ENCODE measurements at regions not wholly inside any gene's neighbourhood (a gene's known extent, or its start where the extent isn't known, plus 50 kb on each side); places are given as distances from the start of the nearest gene placed in this dataset.

DNA sequence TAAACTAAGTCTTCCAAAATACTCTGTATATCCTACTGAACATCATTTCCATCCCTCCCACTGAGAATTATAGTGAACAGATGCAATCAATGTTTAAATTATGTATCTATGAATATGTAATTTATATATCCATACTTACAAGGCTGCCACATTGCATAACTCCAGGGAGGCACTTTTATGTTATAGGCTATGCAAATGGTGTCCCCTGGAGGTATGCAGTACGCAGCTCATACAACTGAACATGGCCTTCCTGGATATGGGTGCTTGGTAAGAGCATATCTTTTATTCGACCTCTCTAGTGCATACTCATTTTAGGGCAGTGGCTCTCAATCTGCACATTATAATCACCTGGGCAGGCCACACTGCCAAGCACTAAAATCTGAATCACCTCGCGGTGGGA, 127.3 kb downstream of the BANF2 start:
- TF ChIP-seq, protein P1, sequence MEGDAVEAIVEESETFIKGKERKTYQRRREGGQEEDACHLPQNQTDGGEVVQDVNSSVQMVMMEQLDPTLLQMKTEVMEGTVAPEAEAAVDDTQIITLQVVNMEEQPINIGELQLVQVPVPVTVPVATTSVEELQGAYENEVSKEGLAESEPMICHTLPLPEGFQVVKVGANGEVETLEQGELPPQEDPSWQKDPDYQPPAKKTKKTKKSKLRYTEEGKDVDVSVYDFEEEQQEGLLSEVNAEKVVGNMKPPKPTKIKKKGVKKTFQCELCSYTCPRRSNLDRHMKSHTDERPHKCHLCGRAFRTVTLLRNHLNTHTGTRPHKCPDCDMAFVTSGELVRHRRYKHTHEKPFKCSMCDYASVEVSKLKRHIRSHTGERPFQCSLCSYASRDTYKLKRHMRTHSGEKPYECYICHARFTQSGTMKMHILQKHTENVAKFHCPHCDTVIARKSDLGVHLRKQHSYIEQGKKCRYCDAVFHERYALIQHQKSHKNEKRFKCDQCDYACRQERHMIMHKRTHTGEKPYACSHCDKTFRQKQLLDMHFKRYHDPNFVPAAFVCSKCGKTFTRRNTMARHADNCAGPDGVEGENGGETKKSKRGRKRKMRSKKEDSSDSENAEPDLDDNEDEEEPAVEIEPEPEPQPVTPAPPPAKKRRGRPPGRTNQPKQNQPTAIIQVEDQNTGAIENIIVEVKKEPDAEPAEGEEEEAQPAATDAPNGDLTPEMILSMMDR (IDR thresholded peaks at IDR 0.05), result no peak
- no peak for TF ChIP-seq EZH2 (IDR thresholded peaks at IDR 0.05; ENCODE audit: borderline replicate concordance, insufficient read depth, low read depth, low read length, poor library complexity, severe bottlenecking)
